SU-DHL-6 (cell line): ENCODE measurements at regions not wholly inside any gene's neighbourhood (a gene's known extent, or its start where the extent isn't known, plus 50 kb on each side); places are given as distances from the start of the nearest gene placed in this dataset.

Experiments
- H2AFZ ChIP-seq: fragments of 200-600 bp; sonication (generic); 2 replicates; pipeline ENCODE4 v1.6.1; 2014; ENCODE audit warnings: low read depth, mild to moderate bottlenecking, moderate library complexity, mixed read lengths, antibody characterized with exemption, low read length; ENCODE audit not compliant: severe bottlenecking
- H3F3A ChIP-seq: fragments of 200-600 bp; shearing (Covaris generic); 2 replicates; pipeline ENCODE4 v1.6.0; 2016; ENCODE audit warnings: antibody characterized with exemption, mild to moderate bottlenecking; ENCODE audit not compliant: insufficient read depth
- H3K27ac ChIP-seq: fragments of 200-600 bp; sonication (generic); 2 replicates; pipeline ENCODE4 v1.5.1; 2016; ENCODE audit warnings: low read depth, mild to moderate bottlenecking, low read length, moderate library complexity, mixed read lengths
- H3K27me3 ChIP-seq: fragments of 200-600 bp; sonication (generic), shearing (Covaris generic); 2 replicates; pipeline ENCODE4 v1.6.0; 2014; ENCODE audit warnings: mild to moderate bottlenecking, low read length
- H3K36me3 ChIP-seq: fragments of 200-600 bp; sonication (generic); 2 replicates; pipeline ENCODE4 v1.6.1; 2014; ENCODE audit warnings: mild to moderate bottlenecking, low read length, mixed read lengths
- H3K4me2 ChIP-seq: fragments of 300-600, 200-600 bp; shearing (Covaris generic), sonication (generic); 2 replicates; pipeline ENCODE4 v1.6.0; 2014; ENCODE audit warnings: low read length, low read depth, mild to moderate bottlenecking; ENCODE audit not compliant: poor library complexity, severe bottlenecking
- H3K4me3 ChIP-seq: fragments of 200-600 bp; sonication (generic); 2 replicates; pipeline ENCODE4 v1.5.1; 2014; ENCODE audit warnings: antibody characterized with exemption, low read length, mild to moderate bottlenecking, mixed read lengths; ENCODE audit not compliant: insufficient read depth, poor library complexity, severe bottlenecking
- H3K79me2 ChIP-seq: fragments of 200-600 bp; sonication (generic); 2 replicates; pipeline ENCODE4 v1.6.1; 2014; ENCODE audit warnings: mild to moderate bottlenecking, low read length, moderate library complexity; ENCODE audit not compliant: insufficient read depth
- H3K9ac ChIP-seq: fragments of 200-600 bp; sonication (generic); 2 replicates; pipeline ENCODE4 v1.7.0; 2014; ENCODE audit warnings: mild to moderate bottlenecking, low read length
- H3K9me2 ChIP-seq: fragments of 200-600 bp; sonication (generic); replicated peaks from 2 replicates; pipeline ENCODE4 v1.6.1; 2014; ENCODE audit warnings: low read length; ENCODE audit not compliant: insufficient read depth
- H3K9me3 ChIP-seq: fragments of 200-600 bp; sonication (generic); 2 replicates; pipeline ENCODE4 v1.6.1; 2014; ENCODE audit warnings: low read length, mixed read lengths; ENCODE audit not compliant: insufficient read depth
- H4K20me1 ChIP-seq: fragments of 200-600 bp; sonication (generic); 2 replicates; pipeline ENCODE4 v1.6.1; 2014; ENCODE audit warnings: low read depth, mild to moderate bottlenecking, antibody characterized with exemption, low read length, moderate library complexity, mixed read lengths
- EZH2phosphoT487 ChIP-seq: fragments of 200-600 bp; sonication (generic), shearing (Covaris generic); conservative IDR thresholded peaks from 2 replicates; pipeline ENCODE4 v1.6.1; 2018; ENCODE audit warnings: mild to moderate bottlenecking, antibody characterized with exemption, low read length, moderate library complexity, mixed read lengths
- TF ChIP-seq, protein P1 (sequence below): fragments of 200-600 bp; sonication (generic); IDR thresholded peaks from one replicate; pipeline ENCODE4 v1.5.1; 2017; ENCODE audit warnings: antibody characterized with exemption, mild to moderate bottlenecking, low read length, moderate library complexity; ENCODE audit not compliant: insufficient read depth, poor library complexity, severe bottlenecking

DNA sequence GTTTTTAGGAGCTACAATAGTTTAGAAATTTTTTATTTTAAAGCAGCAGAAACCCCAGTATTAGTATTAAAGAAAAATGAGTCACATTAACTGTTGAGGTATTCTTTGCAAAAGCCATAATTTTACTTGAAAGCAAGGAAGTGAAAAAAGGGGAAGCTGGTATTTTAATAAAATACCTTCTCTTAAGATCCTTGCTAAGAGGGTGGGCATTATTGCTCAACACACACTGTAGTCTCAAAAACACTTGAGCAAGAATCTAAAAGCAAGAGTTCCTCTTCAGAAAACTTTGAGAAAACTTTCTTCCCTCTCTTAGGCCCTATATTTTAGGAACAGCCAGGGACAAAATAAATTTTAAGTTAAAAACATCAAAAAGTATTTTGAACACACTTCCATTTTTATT is 259.4 kb upstream of the DIAPH2 start:
- Histone ChIP-seq H3K4me3 (no peak overlapping the region), H3K79me2 (no peaks in the 10 kb centered on the region), H3F3A (no peaks in the 10 kb centered on the region), H3K4me2 (no peak overlapping the region), H3K9me3 (no peaks in the 10 kb centered on the region), H3K9me2 (no peaks in the 10 kb centered on the region), H4K20me1 (no peaks in the 10 kb centered on the region), H3K9ac (no peak overlapping the region), H2AFZ (no peak overlapping the region), H3K27ac (no peak overlapping the region), H3K36me3 (no peaks in the 10 kb centered on the region), H3K27me3 (no peaks in the 10 kb centered on the region)
- TF ChIP-seq, protein P1, sequence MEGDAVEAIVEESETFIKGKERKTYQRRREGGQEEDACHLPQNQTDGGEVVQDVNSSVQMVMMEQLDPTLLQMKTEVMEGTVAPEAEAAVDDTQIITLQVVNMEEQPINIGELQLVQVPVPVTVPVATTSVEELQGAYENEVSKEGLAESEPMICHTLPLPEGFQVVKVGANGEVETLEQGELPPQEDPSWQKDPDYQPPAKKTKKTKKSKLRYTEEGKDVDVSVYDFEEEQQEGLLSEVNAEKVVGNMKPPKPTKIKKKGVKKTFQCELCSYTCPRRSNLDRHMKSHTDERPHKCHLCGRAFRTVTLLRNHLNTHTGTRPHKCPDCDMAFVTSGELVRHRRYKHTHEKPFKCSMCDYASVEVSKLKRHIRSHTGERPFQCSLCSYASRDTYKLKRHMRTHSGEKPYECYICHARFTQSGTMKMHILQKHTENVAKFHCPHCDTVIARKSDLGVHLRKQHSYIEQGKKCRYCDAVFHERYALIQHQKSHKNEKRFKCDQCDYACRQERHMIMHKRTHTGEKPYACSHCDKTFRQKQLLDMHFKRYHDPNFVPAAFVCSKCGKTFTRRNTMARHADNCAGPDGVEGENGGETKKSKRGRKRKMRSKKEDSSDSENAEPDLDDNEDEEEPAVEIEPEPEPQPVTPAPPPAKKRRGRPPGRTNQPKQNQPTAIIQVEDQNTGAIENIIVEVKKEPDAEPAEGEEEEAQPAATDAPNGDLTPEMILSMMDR: no peak
- TF ChIP-seq EZH2phosphoT487: no peak

DNA sequence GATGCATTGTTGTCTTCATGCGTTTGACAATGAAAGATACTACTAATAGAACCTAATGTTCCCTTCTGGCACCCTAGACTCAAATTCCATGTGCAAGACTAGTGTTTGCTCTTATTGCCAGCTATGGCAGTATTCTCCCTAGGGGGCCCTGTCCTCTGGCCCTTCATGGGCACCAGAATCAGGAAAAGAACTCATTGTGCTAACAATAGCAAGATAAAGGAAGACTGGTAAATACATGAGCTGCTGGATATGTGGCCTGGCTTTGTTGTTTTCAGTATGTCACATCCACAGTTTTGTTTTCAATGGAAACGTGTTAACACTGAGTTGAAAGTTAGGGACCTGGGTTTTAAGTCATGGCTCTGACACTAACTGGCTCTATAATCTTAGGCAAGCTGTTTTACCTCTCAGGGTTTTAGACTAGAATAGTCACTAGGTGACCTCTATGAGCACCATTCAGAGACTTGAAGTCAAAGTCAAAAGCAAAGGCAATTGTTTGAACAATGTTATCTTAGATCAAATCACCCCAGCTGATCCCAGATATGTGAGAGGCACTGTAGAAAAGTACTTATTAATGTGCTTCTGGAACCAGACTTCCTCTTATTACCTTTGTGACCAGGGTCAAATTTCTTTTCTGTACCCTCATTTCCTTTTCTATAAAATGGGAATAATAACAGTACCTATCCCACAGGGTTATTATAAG is 253.7 kb upstream of the DIAPH2 start:
- Histone ChIP-seq H3K27me3 (no peaks in the 10 kb centered on the region), H3K9me2 (no peaks in the 10 kb centered on the region)
- TF ChIP-seq, protein P1: no peak

GRCh38 chrX:96432647-96433046 is 252.0 kb upstream of the DIAPH2 start:
- TF ChIP-seq, protein P1: no peak
- Histone ChIP-seq H3K9ac (no peak overlapping the region), H4K20me1 (no peaks in the 10 kb centered on the region), H3F3A (no peaks in the 10 kb centered on the region), H3K27me3 (no peaks in the 10 kb centered on the region), H3K4me2 (no peak overlapping the region), H3K9me2 (no peaks in the 10 kb centered on the region), H3K4me3 (no peak overlapping the region), H3K36me3 (no peaks in the 10 kb centered on the region), H2AFZ (no peak overlapping the region), H3K27ac (no peak overlapping the region), H3K9me3 (no peaks in the 10 kb centered on the region), H3K79me2 (no peaks in the 10 kb centered on the region)

More for the DNA sequence above, 253.7 kb upstream of the DIAPH2 start:
- Histone ChIP-seq H3K4me3 (no peak overlapping the region), H3K9me3 (no peaks in the 10 kb centered on the region), H2AFZ (no peak overlapping the region), H3F3A (no peaks in the 10 kb centered on the region), H4K20me1 (no peaks in the 10 kb centered on the region), H3K36me3 (no peaks in the 10 kb centered on the region), H3K27ac (no peak overlapping the region), H3K4me2 (no peak overlapping the region), H3K79me2 (no peaks in the 10 kb centered on the region), H3K9ac (no peak overlapping the region)
